C4-2B (cell line): ENCODE measurements at regions not wholly inside any gene's neighbourhood (a gene's known extent, or its start where the extent isn't known, plus 50 kb on each side); places are given as distances from the start of the nearest gene placed in this dataset.

Source experiments
- ZFX ChIP-seq: fragments of 450-650 bp; IDR thresholded peaks from 2 replicates; pipeline ENCODE4 v1.6.1; 2017
- TF ChIP-seq, protein P1 (sequence below): fragments of 450-650 bp; conservative IDR thresholded peaks from 2 replicates; pipeline ENCODE4 v1.5.1; 2017; ENCODE audit warnings: mild to moderate bottlenecking

DNA sequence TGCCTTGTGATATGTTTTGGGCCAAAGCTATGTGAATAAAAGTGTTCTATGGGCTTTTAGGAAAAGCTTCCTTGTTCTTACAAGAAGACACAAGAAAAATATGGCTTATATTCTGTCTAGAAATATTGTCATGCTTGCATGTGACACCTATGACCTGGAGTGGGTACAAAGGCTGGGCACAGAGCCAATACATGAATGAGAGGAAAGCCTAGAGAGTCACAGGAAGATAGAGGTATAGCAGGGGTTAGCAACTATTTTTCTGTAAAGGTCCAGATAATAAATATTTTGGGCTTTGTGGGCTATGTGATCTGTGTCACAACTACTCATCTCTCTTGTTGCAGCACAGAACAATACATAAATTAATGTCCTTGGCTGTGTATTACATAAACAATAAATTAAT lies 196.6 kb upstream of the CD180 start:
- TF ChIP-seq, protein P1, sequence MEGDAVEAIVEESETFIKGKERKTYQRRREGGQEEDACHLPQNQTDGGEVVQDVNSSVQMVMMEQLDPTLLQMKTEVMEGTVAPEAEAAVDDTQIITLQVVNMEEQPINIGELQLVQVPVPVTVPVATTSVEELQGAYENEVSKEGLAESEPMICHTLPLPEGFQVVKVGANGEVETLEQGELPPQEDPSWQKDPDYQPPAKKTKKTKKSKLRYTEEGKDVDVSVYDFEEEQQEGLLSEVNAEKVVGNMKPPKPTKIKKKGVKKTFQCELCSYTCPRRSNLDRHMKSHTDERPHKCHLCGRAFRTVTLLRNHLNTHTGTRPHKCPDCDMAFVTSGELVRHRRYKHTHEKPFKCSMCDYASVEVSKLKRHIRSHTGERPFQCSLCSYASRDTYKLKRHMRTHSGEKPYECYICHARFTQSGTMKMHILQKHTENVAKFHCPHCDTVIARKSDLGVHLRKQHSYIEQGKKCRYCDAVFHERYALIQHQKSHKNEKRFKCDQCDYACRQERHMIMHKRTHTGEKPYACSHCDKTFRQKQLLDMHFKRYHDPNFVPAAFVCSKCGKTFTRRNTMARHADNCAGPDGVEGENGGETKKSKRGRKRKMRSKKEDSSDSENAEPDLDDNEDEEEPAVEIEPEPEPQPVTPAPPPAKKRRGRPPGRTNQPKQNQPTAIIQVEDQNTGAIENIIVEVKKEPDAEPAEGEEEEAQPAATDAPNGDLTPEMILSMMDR = no peak
- no peak for TF ChIP-seq ZFX
